ENCODE measurements at regions not wholly inside any gene's neighbourhood (a gene's known extent, or its start where the extent isn't known, plus 50 kb on each side); places are given as distances from the start of the nearest gene placed in this dataset.

DNA sequence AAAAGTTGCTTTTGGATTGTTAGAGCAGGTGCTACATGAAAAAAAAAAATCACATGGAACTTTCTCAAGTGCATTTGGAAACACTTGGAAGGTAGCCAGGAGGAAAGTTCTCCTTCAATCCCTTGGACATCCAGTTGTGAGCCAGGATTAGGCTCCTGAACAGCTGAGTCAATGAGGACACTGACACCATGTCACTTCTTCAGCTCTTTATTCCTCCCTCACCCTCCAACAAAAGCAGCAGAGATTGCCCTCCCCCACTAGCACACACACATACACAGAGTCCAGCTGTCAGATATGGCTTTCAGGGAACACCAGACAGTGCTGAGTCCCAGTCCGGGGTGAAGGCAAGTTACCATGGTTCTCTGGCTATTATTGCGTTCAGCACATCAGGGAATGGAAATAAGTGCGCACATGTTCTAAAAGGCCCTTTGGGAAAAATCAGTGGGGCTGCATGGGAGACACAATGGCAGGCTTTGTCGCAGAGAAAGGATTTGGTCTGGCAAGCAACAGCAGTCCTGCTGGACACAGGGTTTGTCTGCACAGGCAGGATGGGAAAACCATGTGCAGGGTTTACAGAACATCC lies 124.7 kb upstream of the MARCKS start:
- no peak for TF ChIP-seq POLR2AphosphoS5 (IDR thresholded peaks at IDR 0.05; ENCODE audit: insufficient read depth, low read depth, low read length)
- no peak for TF ChIP-seq EZH2 (IDR thresholded peaks at IDR 0.05; ENCODE audit: borderline replicate concordance, low read depth, low read length, severe bottlenecking)
- TF ChIP-seq CTCF (IDR thresholded peaks at IDR 0.05; ENCODE audit: extremely low read depth in 1 of 2, insufficient read depth in 1 of 2, low read depth in 1 of 2, low read length in 2 of 2) = no peak
- TF ChIP-seq POLR2A (IDR thresholded peaks at IDR 0.05; ENCODE audit: low read depth, low read length) = no peak

Measured in endothelial cell of umbilical vein (primary cell).